ENCODE measurements at regions not wholly inside any gene's neighbourhood (a gene's known extent, or its start where the extent isn't known, plus 50 kb on each side); places are given as distances from the start of the nearest gene placed in this dataset.

GRCh38 chr1:164240081-164240480 is 318.9 kb upstream of the PBX1 start:
- no TSS peak for BruUV-seq (replicated peaks)
- Histone ChIP-seq H4K20me1 (ENCODE audit: insufficient read depth) (no peaks in the 10 kb centered on the region), H3K9me2 (ENCODE audit: insufficient read depth) (no peaks in the 10 kb centered on the region), H3K4me2 (ENCODE audit: low read length) (no peak overlapping the region), H3K27me3 (ENCODE audit: insufficient read depth, low read length) (no peaks in the 10 kb centered on the region), H2AFZ (ENCODE audit: low read depth, low read length, poor library complexity, severe bottlenecking) (no peak overlapping the region), H3K36me3 (ENCODE audit: control insufficient read depth in 1 of 2, insufficient read depth in 2 of 2, low read length in 2 of 2) (no peaks in the 10 kb centered on the region), H3K9ac (ENCODE audit: low read length) (no peak overlapping the region), H3K4me1 (ENCODE audit: control insufficient read depth in 1 of 2, insufficient read depth in 2 of 2, low read length in 2 of 2) (no peaks in the 10 kb centered on the region), H3K27ac (ENCODE audit: low read depth, low read length) (no peak overlapping the region), H3K79me2 (ENCODE audit: insufficient read depth, low read length) (no peaks in the 10 kb centered on the region), H3K4me3 (replicated peaks in 1 of 2; ENCODE audit: low read depth in 1 of 2, low read length in 2 of 2) (no peak overlapping the region), H3K9me3 (ENCODE audit: control insufficient read depth in 1 of 2, insufficient read depth in 1 of 2, low read depth in 1 of 2, low read length in 2 of 2) (no peaks in the 10 kb centered on the region)
- ATAC-seq (no peak), DNase-seq (ENCODE audit: low read depth, low spot score) (no peak)
- CTCF ChIA-PET: no interaction called here
- intact Hi-C loops (cut with micrococcal nuclease): loop anchor here (10.0 kb wide), 1 partner anchor 1215 kb away; no protein-coding TSS in a partner anchor
- RAD21 ChIA-PET (ENCODE audit: low non-redundant PET in 1 of 2, low total read pairs in 2 of 2, uncharacterized antibody in 2 of 2, unreplicated experiment in 2 of 2): no interaction called here
- POLR2A ChIA-PET: no interaction called here
- TF ChIP-seq CTCF (IDR thresholded peaks at IDR 0.05 in 2 of 3, conservative IDR thresholded peaks at IDR 0.05 in 1 of 3; ENCODE audit: borderline replicate concordance in 1 of 3, insufficient read depth in 1 of 3, low read depth in 2 of 3, low read length in 2 of 3): no peak
- peak; percentile 16; the same call in 1 of the 2 replicates for TF ChIP-seq RAD21 (IDR thresholded peaks at IDR 0.05; ENCODE audit: low read depth)

- no peak for TF ChIP-seq SP1 (IDR thresholded peaks at IDR 0.05; ENCODE audit: low read depth)
- no peak for TF ChIP-seq JUND (IDR thresholded peaks at IDR 0.05)
- no peak for TF ChIP-seq ZNF274 (IDR thresholded peaks at IDR 0.05; ENCODE audit: low read depth, low read length)
- TF ChIP-seq, protein P1, sequence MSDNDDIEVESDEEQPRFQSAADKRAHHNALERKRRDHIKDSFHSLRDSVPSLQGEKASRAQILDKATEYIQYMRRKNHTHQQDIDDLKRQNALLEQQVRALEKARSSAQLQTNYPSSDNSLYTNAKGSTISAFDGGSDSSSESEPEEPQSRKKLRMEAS (IDR thresholded peaks at IDR 0.05): no peak
- TF ChIP-seq EZH2phosphoT487 (IDR thresholded peaks at IDR 0.05; ENCODE audit: borderline replicate concordance): no peak
- no peak for TF ChIP-seq YY1 (IDR thresholded peaks at IDR 0.05; ENCODE audit: extremely low read depth, insufficient replicate concordance, low read depth, low read length)
- CTCF ChIA-PET: no interaction called here
- Histone ChIP-seq H3K9me2 (ENCODE audit: insufficient read depth) (no peaks in the 10 kb centered on the region), H2AFZ (ENCODE audit: low read depth, low read length, poor library complexity, severe bottlenecking) (no peak overlapping the region), H3K9me3 (ENCODE audit: control insufficient read depth in 1 of 2, insufficient read depth in 1 of 2, low read depth in 1 of 2, low read length in 2 of 2) (no peaks in the 10 kb centered on the region), H3K27ac (ENCODE audit: low read depth, low read length) (no peak overlapping the region), H4K20me1 (ENCODE audit: insufficient read depth) (no peaks in the 10 kb centered on the region), H3K27me3 (ENCODE audit: insufficient read depth, low read length) (no peaks in the 10 kb centered on the region), H3K4me1 (ENCODE audit: control insufficient read depth in 1 of 2, insufficient read depth in 2 of 2, low read length in 2 of 2) (no peaks in the 10 kb centered on the region), H3K36me3 (ENCODE audit: control insufficient read depth in 1 of 2, insufficient read depth in 2 of 2, low read length in 2 of 2) (no peaks in the 10 kb centered on the region), H3K79me2 (ENCODE audit: insufficient read depth, low read length) (no peaks in the 10 kb centered on the region), H3K9ac (ENCODE audit: low read length) (no peak overlapping the region), H3K4me2 (ENCODE audit: low read length) (no peak overlapping the region), H3K4me3 (replicated peaks in 1 of 2; ENCODE audit: low read depth in 1 of 2, low read length in 2 of 2) (no peak overlapping the region)
- ATAC-seq (no peak), DNase-seq (ENCODE audit: low read depth, low spot score) (no peak)
- no TSS peak for BruUV-seq (replicated peaks)
- RAD21 ChIA-PET (ENCODE audit: low non-redundant PET in 1 of 2, low total read pairs in 2 of 2, uncharacterized antibody in 2 of 2, unreplicated experiment in 2 of 2): no interaction called here
- POLR2A ChIA-PET: no interaction called here
- intact Hi-C loops (cut with micrococcal nuclease): no loop called here
Observed at GRCh38 chr1:164250365-164250764, 308.6 kb upstream of the PBX1 start.

All from HCT116 (cell line).